ENCODE measurements at regions not wholly inside any gene's neighbourhood (a gene's known extent, or its start where the extent isn't known, plus 50 kb on each side); places are given as distances from the start of the nearest gene placed in this dataset.

DNA sequence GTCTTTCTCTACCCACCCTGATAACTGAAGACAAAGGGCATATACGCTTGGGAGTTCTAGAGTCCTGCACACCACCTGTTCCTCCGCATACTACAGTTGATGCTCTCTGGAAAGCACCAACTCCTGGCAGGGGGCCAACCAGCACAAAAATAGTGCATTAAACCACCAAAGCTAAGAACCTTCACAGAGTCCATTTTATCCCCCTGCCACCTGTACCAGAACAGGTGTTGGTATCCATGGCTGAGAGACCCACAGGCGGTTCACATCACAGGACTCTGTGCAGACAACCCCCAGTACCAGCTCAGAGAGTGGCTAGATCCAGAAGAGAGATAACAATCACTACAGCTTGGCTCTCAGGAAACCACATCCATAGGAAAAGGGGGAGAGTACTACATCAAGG, 114.4 kb upstream of the POU1F1 start:
- DNase-seq, result no peak

DNA sequence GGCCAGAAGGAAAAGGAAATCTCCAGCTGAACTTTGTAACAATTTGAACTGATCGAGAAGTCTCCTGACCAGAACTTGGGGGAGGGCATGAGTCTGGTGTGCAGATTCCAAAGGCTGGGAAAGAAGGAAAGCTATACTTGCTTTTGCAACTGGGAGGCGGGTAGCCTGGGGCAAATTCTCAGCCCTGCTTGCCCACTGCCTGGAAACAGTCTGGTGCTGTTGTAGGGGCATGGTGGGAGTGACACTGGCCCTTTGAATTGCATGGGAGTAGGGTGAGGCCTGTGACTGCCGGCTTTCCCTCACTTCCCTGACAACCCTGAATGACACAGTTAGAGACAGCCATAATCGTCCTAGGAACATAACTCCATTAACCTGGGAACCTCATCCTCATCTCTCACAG, 114.0 kb upstream of the POU1F1 start:
- DNase-seq, result no peak

DNA sequence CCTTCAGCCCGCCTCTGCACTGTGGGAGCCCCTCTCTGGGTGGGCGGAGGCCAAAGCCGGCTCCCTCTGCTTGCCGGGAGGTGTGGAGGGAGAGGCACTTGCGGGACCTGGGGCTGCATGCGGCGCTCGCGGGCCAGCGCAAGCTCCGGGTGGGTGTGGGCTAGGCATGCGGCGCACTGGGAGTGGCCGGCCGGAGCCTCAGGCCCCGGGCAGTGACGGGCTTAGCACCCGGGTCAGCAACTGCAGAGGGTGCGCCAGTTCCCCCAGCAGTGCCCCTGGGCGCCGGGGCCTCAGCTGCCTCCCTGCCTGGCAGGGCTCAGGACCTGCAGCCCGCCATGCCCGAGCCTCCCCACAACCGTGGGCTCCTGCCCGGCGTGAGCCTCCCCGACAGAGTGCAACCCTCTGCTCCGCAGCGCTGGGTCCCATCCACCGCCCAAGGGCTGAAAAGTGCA, 98.9 kb upstream of the POU1F1 start:
- DNase-seq, result no peak

- DNase-seq, result no peak
These were observed 93.6 kb upstream of the POU1F1 start for GRCh38 chr3:87370007-87370406.

DNA sequence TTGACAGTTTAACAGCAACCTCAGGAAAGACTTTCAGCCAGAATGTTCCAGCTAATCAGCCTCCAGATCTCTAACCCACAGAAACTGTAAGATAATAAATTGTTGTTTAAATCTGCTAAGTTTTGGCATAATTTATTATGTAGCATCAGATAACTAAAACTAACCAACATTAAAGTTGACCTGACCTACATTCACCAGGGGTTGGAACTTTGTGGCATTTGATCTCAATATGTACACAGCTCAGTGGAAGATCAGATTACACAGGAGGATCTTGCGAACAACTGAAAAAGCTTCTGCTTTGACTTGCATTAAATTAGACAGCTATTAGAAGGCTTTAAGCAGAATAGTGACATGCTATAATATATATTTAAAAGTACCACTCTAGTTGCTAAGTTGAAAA, 91.4 kb upstream of the POU1F1 start:
- no peak for DNase-seq

GRCh38 chr3:87363721-87364120, 87.3 kb upstream of the POU1F1 start:
- no peak for DNase-seq

GRCh38 chr3:87361956-87362355, 85.6 kb upstream of the POU1F1 start:
- no peak for DNase-seq

DNA sequence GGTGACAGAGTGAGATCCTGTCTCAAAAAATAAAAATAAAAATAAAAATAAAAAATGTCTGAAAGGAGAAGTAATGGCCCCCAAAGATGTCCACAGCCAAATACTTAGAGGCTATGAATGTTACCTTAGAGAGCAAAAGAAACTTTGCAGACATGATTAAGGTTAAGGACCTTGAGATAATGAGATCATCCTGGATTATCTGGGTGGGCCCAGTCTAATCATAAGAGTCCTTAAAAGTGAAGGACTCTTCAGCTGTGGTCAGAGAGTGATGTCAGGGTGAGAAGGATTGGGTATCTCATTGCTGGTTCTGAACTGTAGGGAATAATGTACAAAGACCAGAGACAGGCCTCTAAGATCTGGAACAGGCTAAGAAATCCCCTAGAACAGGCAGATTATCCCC, 84.9 kb upstream of the POU1F1 start:
- DNase-seq, result no peak

DNA sequence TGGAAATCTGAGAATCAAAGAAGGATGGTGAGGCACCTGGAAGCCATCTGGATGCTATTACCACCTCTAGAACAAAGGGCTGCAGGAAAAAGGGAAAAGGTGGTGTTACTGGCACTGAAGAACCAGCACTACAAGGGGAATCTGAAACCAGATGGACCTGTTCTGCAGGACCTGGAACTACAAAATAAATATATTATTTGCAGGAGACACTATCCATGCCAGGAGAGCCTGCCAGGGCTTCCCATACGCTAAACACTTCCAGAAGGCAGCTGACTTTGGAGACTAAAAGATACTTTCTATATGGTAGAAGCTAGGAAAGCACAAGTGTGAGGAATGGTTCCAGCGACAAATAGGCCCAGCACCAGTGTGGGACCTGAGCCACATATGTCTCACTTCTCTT, 83.4 kb upstream of the POU1F1 start:
- DNase-seq, result no peak

DNA sequence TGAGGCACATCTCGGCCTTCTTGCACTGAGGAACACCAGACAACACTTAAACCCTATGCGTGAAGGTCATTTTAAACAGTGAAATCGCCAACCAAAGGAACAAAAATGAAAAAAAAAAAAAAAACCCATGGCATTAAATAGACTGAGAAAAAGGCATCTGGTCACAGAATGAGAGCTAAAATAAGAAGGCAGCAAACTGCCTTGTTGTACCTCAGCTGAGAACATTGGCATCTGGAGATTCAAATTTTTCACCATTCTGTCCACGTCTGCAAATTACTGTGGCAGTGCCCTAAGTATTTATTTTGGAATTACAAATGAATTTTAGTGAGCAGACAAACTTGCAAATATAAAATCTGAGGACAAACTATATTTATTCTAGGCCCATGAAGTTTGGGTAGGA, 82.6 kb upstream of the POU1F1 start:
- DNase-seq, result no peak

DNA sequence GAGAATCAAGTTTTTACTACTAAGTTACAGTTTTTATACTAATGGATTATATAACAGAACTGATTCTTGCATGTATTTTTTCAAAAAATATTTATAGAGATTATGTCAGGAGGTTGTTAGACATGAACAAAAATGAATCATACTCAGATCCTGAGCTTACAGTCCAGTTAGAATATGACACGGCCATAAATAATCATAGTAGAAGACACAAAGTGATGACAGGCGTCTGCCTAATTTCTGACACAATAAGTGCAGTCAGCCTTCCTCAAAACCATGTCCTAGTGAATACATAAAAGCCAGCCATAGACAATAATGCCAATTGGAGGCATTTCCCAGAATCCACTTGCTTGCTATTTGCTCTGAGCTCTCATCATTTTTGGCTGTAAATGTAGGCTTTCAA, 81.7 kb upstream of the POU1F1 start:
- no peak for DNase-seq

- no peak for DNase-seq
These were observed 78.0 kb upstream of the POU1F1 start for GRCh38 chr3:87354398-87354797.

- no peak for DNase-seq
These were observed 75.6 kb upstream of the POU1F1 start for GRCh38 chr3:87351937-87352336.

DNA sequence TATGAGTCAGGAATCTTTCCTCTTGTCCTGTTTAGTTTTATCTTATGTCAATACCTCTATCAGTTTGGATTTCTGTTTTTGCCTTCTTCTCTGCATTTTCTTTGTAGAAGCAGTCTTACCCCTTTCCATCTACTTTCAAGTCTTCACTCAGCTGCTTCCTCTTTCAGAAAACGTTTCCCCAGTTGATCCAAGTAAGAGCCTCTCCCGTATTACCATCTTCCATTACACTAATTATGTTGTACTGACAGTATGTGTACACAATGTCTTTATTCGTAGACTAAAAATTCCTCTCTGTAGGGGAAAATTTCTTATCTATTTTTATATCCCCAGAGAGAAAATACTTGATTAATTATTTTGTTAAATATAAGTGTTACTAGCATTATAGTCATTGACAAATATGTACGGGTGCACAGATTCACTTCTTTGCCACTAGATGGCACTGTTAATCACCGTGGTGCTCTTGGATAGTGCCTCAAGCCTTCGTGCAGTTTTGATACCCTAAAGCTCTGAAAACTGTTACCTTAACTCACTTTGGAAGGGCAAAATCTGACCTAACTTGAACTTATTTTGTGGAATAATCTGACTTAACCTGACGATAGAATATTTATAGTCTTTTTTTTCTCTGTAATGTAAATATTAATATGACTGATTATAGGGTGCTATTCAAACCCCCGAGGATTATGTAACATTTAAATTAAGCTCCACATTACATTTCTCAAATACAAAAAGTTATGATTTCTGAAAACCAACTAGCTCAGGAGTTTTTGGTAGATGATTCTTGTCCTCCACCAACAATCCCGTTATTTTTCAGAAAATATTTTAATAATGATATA, 74.2 kb upstream of the POU1F1 start:
- DNase-seq, result no peak

- DNase-seq, result no peak
These were observed 73.4 kb upstream of the POU1F1 start for GRCh38 chr3:87349833-87350232.

- DNase-seq, result no peak
These were observed 60.4 kb upstream of the POU1F1 start for GRCh38 chr3:87336761-87337160.

GRCh38 chr3:87335931-87336330, 59.5 kb upstream of the POU1F1 start:
- DNase-seq, result no peak

GRCh38 chr3:87333393-87333892, 57.1 kb upstream of the POU1F1 start:
- no peak for DNase-seq

DNA sequence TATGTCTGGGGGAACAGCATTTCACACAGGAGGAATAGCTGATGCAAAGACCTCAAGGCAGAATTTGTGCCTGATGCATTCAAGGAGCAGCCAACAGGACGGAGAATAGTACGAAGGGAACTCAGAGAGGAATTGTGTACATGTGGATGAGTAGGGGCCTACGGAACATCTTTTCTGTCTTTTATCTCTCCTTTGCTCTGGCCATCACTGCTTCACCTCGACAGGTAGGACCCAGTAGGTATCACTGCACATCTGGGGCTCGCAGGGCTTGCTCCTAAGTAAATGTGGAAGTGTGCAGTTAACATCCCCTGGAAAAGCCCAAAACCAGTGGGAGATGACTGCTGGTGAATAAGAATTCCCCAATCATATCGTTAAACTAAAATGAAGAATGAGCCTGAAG, 56.4 kb upstream of the POU1F1 start:
- DNase-seq, result no peak

GRCh38 chr3:87329065-87329464, 52.7 kb upstream of the POU1F1 start:
- DNase-seq, result no peak

Data from NCI-H1105 (cell line).